Activated CD4-positive, CD25-positive, alpha-beta regulatory T cell treated with anti-CD3 and anti-CD28 coated beads, Interleukin-2, amount 50 U/mL, for 24 hours (primary cell): ENCODE measurements at regions not wholly inside any gene's neighbourhood (a gene's known extent, or its start where the extent isn't known, plus 50 kb on each side); places are given as distances from the start of the nearest gene placed in this dataset.

ENCODE experiments used
- ATAC-seq, 2 donors: fragments of 150-1000 bp; cut with Tn5 transposase; one replicate each; pipeline ENCODE4 v1.10.0; 2021; ENCODE audit warnings: mild to moderate bottlenecking in 1 of 2, moderate library complexity in 1 of 2

- ATAC-seq = no peak
These were observed 51.2 kb upstream of the PCBD1 start for GRCh38 chr10:70939441-70940003.

- ATAC-seq = no peak
These were observed 52.6 kb upstream of the PCBD1 start for GRCh38 chr10:70940834-70941568.

GRCh38 chr10:70942125-70942524 is 53.8 kb upstream of the PCBD1 start:
- no peak for ATAC-seq

GRCh38 chr10:70942725-70943124 is 54.4 kb upstream of the PCBD1 start:
- no peak for ATAC-seq

- ATAC-seq = no peak
These were observed 54.9 kb upstream of the PCBD1 start for GRCh38 chr10:70943249-70943648.

- no peak for ATAC-seq
These were observed 55.6 kb upstream of the PCBD1 start for GRCh38 chr10:70943841-70944466.

GRCh38 chr10:70950037-70950436 is 61.7 kb upstream of the PCBD1 start:
- ATAC-seq = no peak

GRCh38 chr10:70950801-70951200 is 62.4 kb upstream of the PCBD1 start:
- no peak for ATAC-seq

- no peak for ATAC-seq
These were observed 64.0 kb upstream of the PCBD1 start for GRCh38 chr10:70952401-70952800.

- ATAC-seq = no peak
These were observed 64.6 kb upstream of the PCBD1 start for GRCh38 chr10:70952921-70953320.

- no peak for ATAC-seq
These were observed 66.2 kb upstream of the PCBD1 start for GRCh38 chr10:70954381-70955176.

GRCh38 chr10:70956029-70956759 is 67.8 kb upstream of the PCBD1 start:
- no peak for ATAC-seq

- no peak for ATAC-seq
These were observed 70.0 kb upstream of the PCBD1 start for GRCh38 chr10:70958396-70958795.

GRCh38 chr10:70960316-70960715 is 72.0 kb upstream of the PCBD1 start:
- no peak for ATAC-seq

GRCh38 chr10:70960783-70961570 is 72.6 kb upstream of the PCBD1 start:
- ATAC-seq = no peak

- ATAC-seq = no peak
These were observed 74.3 kb upstream of the PCBD1 start for GRCh38 chr10:70962686-70963085.

- ATAC-seq = no peak
These were observed 74.9 kb upstream of the PCBD1 start for GRCh38 chr10:70963271-70963670.

- no peak for ATAC-seq
These were observed 75.9 kb upstream of the PCBD1 start for GRCh38 chr10:70964245-70964644.

GRCh38 chr10:70964881-70965280 is 76.5 kb upstream of the PCBD1 start:
- no peak for ATAC-seq

GRCh38 chr10:70965566-70965965 is 77.2 kb upstream of the PCBD1 start:
- no peak for ATAC-seq

GRCh38 chr10:70966646-70967553 is 78.5 kb upstream of the PCBD1 start:
- ATAC-seq = no peak
